DOHH2 (cell line): ENCODE measurements at regions not wholly inside any gene's neighbourhood (a gene's known extent, or its start where the extent isn't known, plus 50 kb on each side); places are given as distances from the start of the nearest gene placed in this dataset.

Experiments
- H3F3A ChIP-seq: fragments of 200-600 bp; sonication (generic), shearing (Covaris generic); 2 replicates; pipeline ENCODE4 v1.6.0; 2016; ENCODE audit warnings: antibody characterized with exemption, mild to moderate bottlenecking; ENCODE audit not compliant: control insufficient read depth, insufficient read depth
- H3K27ac ChIP-seq: fragments of 200-600 bp; sonication (generic); 2 replicates; pipeline ENCODE4 v1.5.1; 2014; ENCODE audit warnings: low read depth, mild to moderate bottlenecking, low read length, moderate library complexity
- H3K27me3 ChIP-seq: fragments of 200-600 bp; sonication (generic); 2 replicates; pipeline ENCODE4 v1.6.1; 2014; ENCODE audit warnings: mild to moderate bottlenecking, low read length, mixed read lengths; ENCODE audit not compliant: control insufficient read depth
- H3K36me3 ChIP-seq: fragments of 200-600 bp; sonication (generic); 2 replicates; pipeline ENCODE4 v1.6.1; 2014; ENCODE audit warnings: mild to moderate bottlenecking, low read length, moderate library complexity, mixed read lengths; ENCODE audit not compliant: control insufficient read depth
- H3K4me1 ChIP-seq: fragments of 200-600 bp; sonication (generic); 2 replicates; pipeline ENCODE4 v1.6.1; 2014; ENCODE audit warnings: mild to moderate bottlenecking, low read length, mixed read lengths; ENCODE audit not compliant: control insufficient read depth
- H3K4me2 ChIP-seq: fragments of 200-600 bp; sonication (generic); 2 replicates; pipeline ENCODE4 v1.6.0; 2014; ENCODE audit warnings: mild to moderate bottlenecking, low read length, moderate library complexity
- H3K4me3 ChIP-seq: fragments of 200-600 bp; sonication (generic); 2 replicates; pipeline ENCODE4 v1.5.1; 2014; ENCODE audit warnings: mild to moderate bottlenecking, low read length, mixed read lengths
- H3K79me2 ChIP-seq: fragments of 200-600 bp; sonication (generic); 2 replicates; pipeline ENCODE4 v1.6.1; 2014; ENCODE audit warnings: mild to moderate bottlenecking, low read length, mixed read lengths; ENCODE audit not compliant: control insufficient read depth
- H3K9me2 ChIP-seq: fragments of 200-600 bp; sonication (generic); replicated peaks from 2 replicates; pipeline ENCODE4 v1.6.1; 2014; ENCODE audit warnings: mild to moderate bottlenecking, low read length, mixed read lengths; ENCODE audit not compliant: control insufficient read depth
- H3K9me3 ChIP-seq: fragments of 200-600 bp; sonication (generic); 2 replicates; pipeline ENCODE4 v1.6.1; 2014; ENCODE audit warnings: antibody characterized with exemption, low read length, mixed read lengths; ENCODE audit not compliant: control insufficient read depth, insufficient read depth
- H4K20me1 ChIP-seq: fragments of 200-600 bp; sonication (generic); 2 replicates; pipeline ENCODE4 v1.6.0; 2014; ENCODE audit warnings: low read depth, mild to moderate bottlenecking, antibody characterized with exemption, low read length, moderate library complexity; ENCODE audit not compliant: control insufficient read depth, insufficient read depth
- CTCF ChIP-seq: fragments of 200-600 bp; sonication (generic); IDR thresholded peaks from one replicate; pipeline ENCODE4 v1.5.1; 2014; ENCODE audit warnings: antibody characterized with exemption, mild to moderate bottlenecking, low read depth, low read length; ENCODE audit not compliant: poor library complexity, severe bottlenecking
- EZH2phosphoT487 ChIP-seq: fragments of 200-600 bp; sonication (generic); IDR thresholded peaks from 2 replicates; pipeline ENCODE4 v1.6.1; 2017; ENCODE audit warnings: borderline replicate concordance, mild to moderate bottlenecking, antibody characterized with exemption, low read length, moderate library complexity, mixed read lengths

GRCh38 chr3:43201581-43201980, 84.8 kb upstream of the SNRK start:
- H3K79me2 ChIP-seq = no peaks in the 10 kb centered on the region
- TF ChIP-seq EZH2phosphoT487 (no peak), CTCF (no peak)
- no peaks in the 10 kb centered on the region for H3K4me1 ChIP-seq

GRCh38 chr3:43199645-43200306, 86.6 kb upstream of the SNRK start:
- H4K20me1 ChIP-seq = no peaks in the 10 kb centered on the region
- no peaks in the 10 kb centered on the region for H3K4me1 ChIP-seq
- no peaks in the 10 kb centered on the region for H3K9me2 ChIP-seq
- no peaks in the 10 kb centered on the region for H3K79me2 ChIP-seq
- H3K27me3 ChIP-seq = peaks cover 11% of the 10 kb centered on the region; the same call in 1 of the 2 replicates
- no peaks in the 10 kb centered on the region for H3K9me3 ChIP-seq
- H3K4me3 ChIP-seq = no peak overlapping the region
- TF ChIP-seq CTCF = no peak
- no peak for TF ChIP-seq EZH2phosphoT487
- H3K27ac ChIP-seq = no peak overlapping the region
- H3F3A ChIP-seq = no peaks in the 10 kb centered on the region
- no peak overlapping the region for H3K4me2 ChIP-seq
- H3K36me3 ChIP-seq = no peaks in the 10 kb centered on the region

More at GRCh38 chr3:43201581-43201980, 84.8 kb upstream of the SNRK start:
- Histone ChIP-seq H3K9me3 (no peaks in the 10 kb centered on the region), H3K4me3 (no peak overlapping the region), H4K20me1 (no peaks in the 10 kb centered on the region), H3F3A (no peaks in the 10 kb centered on the region), H3K9me2 (no peaks in the 10 kb centered on the region), H3K36me3 (no peaks in the 10 kb centered on the region), H3K27me3 (peaks cover 11% of the 10 kb centered on the region; the same call in 1 of the 2 replicates), H3K27ac (no peak overlapping the region), H3K4me2 (no peak overlapping the region)

DNA sequence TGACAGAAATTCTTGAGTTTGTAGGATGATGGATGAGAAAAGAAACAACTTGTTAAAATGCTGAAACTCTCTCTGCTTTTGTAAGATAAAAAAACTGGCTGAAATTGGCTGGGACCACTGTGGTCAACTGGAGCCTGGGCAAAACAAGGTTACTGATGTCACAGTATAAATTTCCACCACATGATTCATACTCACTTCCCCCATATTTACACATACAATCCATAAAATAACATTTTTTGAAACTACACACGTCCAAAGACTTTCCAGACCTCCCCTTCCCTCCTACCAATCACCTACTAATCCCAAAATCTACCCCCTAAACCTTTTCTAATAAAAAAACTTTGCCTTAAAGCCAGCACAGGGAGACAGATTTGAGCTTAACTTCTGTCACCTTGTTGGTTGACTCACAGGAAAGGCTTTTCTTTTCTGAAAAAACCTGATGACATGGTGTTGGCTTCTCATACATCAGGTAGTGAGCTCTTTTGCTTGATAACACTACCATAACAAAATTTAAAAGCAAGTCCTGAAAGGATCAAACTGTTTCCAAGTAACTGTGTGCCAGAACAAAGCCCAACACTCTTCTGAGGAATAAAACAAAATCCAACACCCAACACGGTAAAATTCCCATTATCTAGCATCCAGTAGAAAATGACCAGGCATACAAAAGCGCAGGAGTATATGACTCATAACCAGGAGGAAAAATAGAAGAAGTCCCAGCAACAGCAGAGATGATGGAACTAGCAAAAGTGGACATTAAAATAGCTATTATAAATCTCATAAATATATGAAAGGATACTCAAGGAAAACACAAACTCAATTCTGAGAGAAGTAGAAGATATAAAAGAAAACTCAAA, 87.3 kb upstream of the SNRK start:
- H3K9me2 ChIP-seq = no peaks in the 10 kb centered on the region

More for the DNA sequence above, 87.3 kb upstream of the SNRK start:
- H3K36me3 ChIP-seq = no peaks in the 10 kb centered on the region
- no peaks in the 10 kb centered on the region for H3K9me3 ChIP-seq
- no peaks in the 10 kb centered on the region for H3K79me2 ChIP-seq
- no peak overlapping the region for H3K4me3 ChIP-seq
- peaks cover 11% of the 10 kb centered on the region; the same call in 1 of the 2 replicates for H3K27me3 ChIP-seq
- H3F3A ChIP-seq = no peaks in the 10 kb centered on the region
- no peaks in the 10 kb centered on the region for H3K4me1 ChIP-seq
- no peaks in the 10 kb centered on the region for H4K20me1 ChIP-seq
- no peak overlapping the region for H3K4me2 ChIP-seq
- H3K27ac ChIP-seq = no peak overlapping the region
- TF ChIP-seq EZH2phosphoT487 (no peak), CTCF (no peak)
